Raji (cell line): ENCODE measurements at regions not wholly inside any gene's neighbourhood (a gene's known extent, or its start where the extent isn't known, plus 50 kb on each side); places are given as distances from the start of the nearest gene placed in this dataset.

ENCODE experiments used
- POLR2A ChIP-seq: IDR thresholded peaks from 2 replicates; pipeline ENCODE4 v1.6.1; 2011; ENCODE audit warnings: low read depth, low read length, control low read depth; ENCODE audit not compliant: insufficient read depth

- no peak for TF ChIP-seq POLR2A
Measured at GRCh38 chr7:25427721-25428120, 199.4 kb upstream of the NPVF start.

GRCh38 chr7:25429731-25430130 lies 201.4 kb upstream of the NPVF start:
- TF ChIP-seq POLR2A, result no peak

GRCh38 chr7:25430200-25430931 lies 202.1 kb upstream of the NPVF start:
- TF ChIP-seq POLR2A, result no peak

- TF ChIP-seq POLR2A, result no peak
Measured at GRCh38 chr7:25431956-25432450, 203.7 kb upstream of the NPVF start.

GRCh38 chr7:25432807-25433206 lies 204.5 kb upstream of the NPVF start:
- no peak for TF ChIP-seq POLR2A

- no peak for TF ChIP-seq POLR2A
Measured at GRCh38 chr7:25436413-25436812, 208.1 kb upstream of the NPVF start.

- no peak for TF ChIP-seq POLR2A
Measured at GRCh38 chr7:25437308-25437707, 209.0 kb upstream of the NPVF start.

GRCh38 chr7:25444991-25445390 lies 216.7 kb upstream of the NPVF start:
- no peak for TF ChIP-seq POLR2A

GRCh38 chr7:25448301-25448700 lies 220.0 kb upstream of the NPVF start:
- TF ChIP-seq POLR2A, result no peak

GRCh38 chr7:25454020-25454419 lies 225.7 kb upstream of the NPVF start:
- no peak for TF ChIP-seq POLR2A

GRCh38 chr7:25454562-25455041 lies 226.3 kb upstream of the NPVF start:
- no peak for TF ChIP-seq POLR2A

- no peak for TF ChIP-seq POLR2A
Measured at GRCh38 chr7:25455683-25456251, 227.5 kb upstream of the NPVF start.

GRCh38 chr7:25456467-25457171 lies 228.3 kb upstream of the NPVF start:
- TF ChIP-seq POLR2A, result no peak

- no peak for TF ChIP-seq POLR2A
Measured at GRCh38 chr7:25459057-25459456, 230.8 kb upstream of the NPVF start.

GRCh38 chr7:25460433-25460832 lies 232.1 kb upstream of the NPVF start:
- TF ChIP-seq POLR2A, result no peak

- no peak for TF ChIP-seq POLR2A
Measured at GRCh38 chr7:25469669-25470068, 241.4 kb upstream of the NPVF start.
